Caco-2 (cell line): ENCODE measurements at regions not wholly inside any gene's neighbourhood (a gene's known extent, or its start where the extent isn't known, plus 50 kb on each side); places are given as distances from the start of the nearest gene placed in this dataset.

ENCODE experiments used
- BruUV-seq: library from RNA; stranded (reverse); fragments of 400-500 nt; replicated peaks from 2 replicates; lab custom pipeline; 2021; lab: Mats Ljungman, UMichigan
- CTCF ChIA-PET: fragments of 300-600 bp; sonication (Branson Sonifier 250); formaldehyde crosslinking; loops from one replicate; lab custom pipeline; 2022; ENCODE audit warnings: antibody characterized with exemption; lab: Charles Lee
- POLR2A ChIA-PET: fragments of 300-600 bp; sonication (Branson Sonifier 250); formaldehyde crosslinking; loops from one replicate; lab custom pipeline; 2022; ENCODE audit warnings: antibody characterized with exemption; lab: Charles Lee
- DNase-seq, 2 experiments: peaks; one replicate each; pipeline versions ENCODE4 v3.0.0 to v3.0.0-alpha.2; 2020 to 2022
- H3K27me3 ChIP-seq: replicated peaks from 2 replicates; pipeline ENCODE4 v1.6.0; 2011; ENCODE audit warnings: low read length; ENCODE audit not compliant: control insufficient read depth, insufficient read depth
- H3K36me3 ChIP-seq: 2 replicates; pipeline ENCODE4 v1.5.1; 2011; ENCODE audit warnings: low read length; ENCODE audit not compliant: control insufficient read depth, insufficient read depth
- H3K4me1 ChIP-seq: fragments of 250-450 bp; sonication (Bioruptor Pico); 2 replicates; pipeline ENCODE4 v1.5.1; 2020; ENCODE audit warnings: mild to moderate bottlenecking
- H3K4me3 ChIP-seq: 2 replicates; pipeline ENCODE4 v1.5.1; 2011; ENCODE audit warnings: low read depth, mild to moderate bottlenecking, control low read depth, low read length
- H3K9me3 ChIP-seq: fragments of 250-450 bp; sonication (Bioruptor Pico); 2 replicates; pipeline ENCODE4 v1.5.1; 2020; ENCODE audit warnings: mild to moderate bottlenecking, moderate library complexity
- H3K27ac Mint-ChIP-seq: one replicate; pipeline ENCODE4 v1.8.0; 2022; ENCODE audit warnings: mixed read lengths; ENCODE audit not compliant: unreplicated experiment
- H3K27me3 Mint-ChIP-seq: one replicate; pipeline ENCODE4 v1.8.0; 2022; ENCODE audit warnings: mixed read lengths; ENCODE audit not compliant: insufficient read depth, unreplicated experiment
- H3K36me3 Mint-ChIP-seq: one replicate; pipeline ENCODE4 v1.8.0; 2022; ENCODE audit warnings: mild to moderate bottlenecking, mixed read lengths; ENCODE audit not compliant: insufficient read depth, unreplicated experiment
- H3K4me1 Mint-ChIP-seq: one replicate; pipeline ENCODE4 v1.8.0; 2022; ENCODE audit warnings: low read depth, mixed read lengths; ENCODE audit not compliant: unreplicated experiment
- H3K4me3 Mint-ChIP-seq: one replicate; pipeline ENCODE4 v1.8.0; 2022; ENCODE audit warnings: mild to moderate bottlenecking, moderate library complexity, mixed read lengths; ENCODE audit not compliant: unreplicated experiment
- H3K9me3 Mint-ChIP-seq: one replicate; pipeline ENCODE4 v1.8.0; 2022; ENCODE audit warnings: mixed read lengths; ENCODE audit not compliant: unreplicated experiment
- CTCF ChIP-seq, 2 experiments: fragments of 200-600 bp in 1 of 2; IDR thresholded peaks; 1 replicate in 1 of 2; 2 replicates in 1 of 2; pipeline versions ENCODE4 v1.5.1 to v1.8.0; 2011 to 2022; ENCODE audit warnings: antibody characterized with exemption in 1 of 2, control low read depth in 1 of 2, inconsistent platforms in 1 of 2, low read depth in 1 of 2, low read length in 1 of 2, mild to moderate bottlenecking in 1 of 2, moderate library complexity in 1 of 2; ENCODE audit not compliant: insufficient read depth in 1 of 2, severe bottlenecking in 1 of 2, unreplicated experiment in 1 of 2
- intact Hi-C: fragments of 100-400 bp; cut with micrococcal nuclease; formaldehyde crosslinking; loops from one replicate; pipeline ENCODE4 v1.10.0; 2022; ENCODE audit not compliant: unreplicated experiment

GRCh38 chr12:94763462-94763861 lies 113.1 kb upstream of the TMCC3 start:
- TF ChIP-seq CTCF (IDR thresholded peaks at IDR 0.05; ENCODE audit: insufficient read depth in 1 of 2, low read depth in 1 of 2, low read length in 1 of 2, severe bottlenecking in 1 of 2, unreplicated experiment in 1 of 2): no peak
- no TSS peak for BruUV-seq
- no peak overlapping the region for H3K4me3 Mint-ChIP-seq
- no peak for DNase-seq
- H3K4me3 ChIP-seq: no peak overlapping the region
- H3K36me3 Mint-ChIP-seq: no peaks in the 10 kb centered on the region
- no peaks in the 10 kb centered on the region for H3K27me3 ChIP-seq
- ChIA-PET CTCF (no interaction called here), POLR2A (no interaction called here)
- no peaks in the 10 kb centered on the region for H3K27me3 Mint-ChIP-seq
- peaks cover 15% of the 10 kb centered on the region for H3K4me1 Mint-ChIP-seq
- intact Hi-C loops: no loop called here
- H3K4me1 ChIP-seq: peaks cover 7% of the 10 kb centered on the region
- no peak overlapping the region for H3K27ac Mint-ChIP-seq
- H3K36me3 ChIP-seq: no peaks in the 10 kb centered on the region
- H3K9me3 ChIP-seq: no peaks in the 10 kb centered on the region
- H3K9me3 Mint-ChIP-seq: no peaks in the 10 kb centered on the region

- Mint-ChIP-seq H3K27me3 (no peaks in the 10 kb centered on the region), H3K36me3 (no peaks in the 10 kb centered on the region), H3K27ac (no peak overlapping the region), H3K4me1 (peaks cover 15% of the 10 kb centered on the region), H3K4me3 (no peak overlapping the region), H3K9me3 (no peaks in the 10 kb centered on the region)
- peaks cover 7% of the 10 kb centered on the region for H3K4me1 ChIP-seq
- no peak for TF ChIP-seq CTCF (IDR thresholded peaks at IDR 0.05; ENCODE audit: insufficient read depth in 1 of 2, low read depth in 1 of 2, low read length in 1 of 2, severe bottlenecking in 1 of 2, unreplicated experiment in 1 of 2)
- intact Hi-C loops: no loop called here
- ChIA-PET POLR2A (no interaction called here), CTCF (no interaction called here)
- H3K27me3 ChIP-seq: no peaks in the 10 kb centered on the region
- H3K4me3 ChIP-seq: no peak overlapping the region
- H3K9me3 ChIP-seq: no peaks in the 10 kb centered on the region
- no peak for DNase-seq
- BruUV-seq: no TSS peak
- H3K36me3 ChIP-seq: no peaks in the 10 kb centered on the region
Observed at GRCh38 chr12:94762943-94763342, 112.6 kb upstream of the TMCC3 start.

GRCh38 chr12:94762259-94762942 lies 112.0 kb upstream of the TMCC3 start:
- Mint-ChIP-seq H3K4me3 (no peak overlapping the region), H3K27ac (no peak overlapping the region), H3K36me3 (no peaks in the 10 kb centered on the region), H3K4me1 (peaks cover 15% of the 10 kb centered on the region), H3K9me3 (no peaks in the 10 kb centered on the region), H3K27me3 (no peaks in the 10 kb centered on the region)
- Histone ChIP-seq H3K4me1 (peaks cover 7% of the 10 kb centered on the region), H3K36me3 (no peaks in the 10 kb centered on the region), H3K9me3 (no peaks in the 10 kb centered on the region), H3K4me3 (no peak overlapping the region), H3K27me3 (no peaks in the 10 kb centered on the region)
- no peak for TF ChIP-seq CTCF (IDR thresholded peaks at IDR 0.05; ENCODE audit: insufficient read depth in 1 of 2, low read depth in 1 of 2, low read length in 1 of 2, severe bottlenecking in 1 of 2, unreplicated experiment in 1 of 2)
- POLR2A ChIA-PET: no interaction called here
- CTCF ChIA-PET: no interaction called here
- no TSS peak for BruUV-seq
- DNase-seq: no peak
- intact Hi-C loops: no loop called here
